ENCODE measurements at regions not wholly inside any gene's neighbourhood (a gene's known extent, or its start where the extent isn't known, plus 50 kb on each side); places are given as distances from the start of the nearest gene placed in this dataset.

GRCh38 chr18:77651441-77651840 lies 401.8 kb downstream of the GALR1 start:
- H3K27ac ChIP-seq (ENCODE audit: low read depth, low read length), result no peak overlapping the region
- H3K9me3 ChIP-seq (ENCODE audit: control insufficient read depth, insufficient read depth, low read length), result no peaks in the 10 kb centered on the region
- H4K20me1 ChIP-seq (ENCODE audit: control insufficient read depth, insufficient read depth, low read depth, low read length), result no peaks in the 10 kb centered on the region
- H3K27me3 ChIP-seq (ENCODE audit: control insufficient read depth, low read length), result no peaks in the 10 kb centered on the region
- TF ChIP-seq EZH2phosphoT487 (IDR thresholded peaks at IDR 0.05; ENCODE audit: borderline replicate concordance, low read length), result no peak
- TF ChIP-seq, protein P1, sequence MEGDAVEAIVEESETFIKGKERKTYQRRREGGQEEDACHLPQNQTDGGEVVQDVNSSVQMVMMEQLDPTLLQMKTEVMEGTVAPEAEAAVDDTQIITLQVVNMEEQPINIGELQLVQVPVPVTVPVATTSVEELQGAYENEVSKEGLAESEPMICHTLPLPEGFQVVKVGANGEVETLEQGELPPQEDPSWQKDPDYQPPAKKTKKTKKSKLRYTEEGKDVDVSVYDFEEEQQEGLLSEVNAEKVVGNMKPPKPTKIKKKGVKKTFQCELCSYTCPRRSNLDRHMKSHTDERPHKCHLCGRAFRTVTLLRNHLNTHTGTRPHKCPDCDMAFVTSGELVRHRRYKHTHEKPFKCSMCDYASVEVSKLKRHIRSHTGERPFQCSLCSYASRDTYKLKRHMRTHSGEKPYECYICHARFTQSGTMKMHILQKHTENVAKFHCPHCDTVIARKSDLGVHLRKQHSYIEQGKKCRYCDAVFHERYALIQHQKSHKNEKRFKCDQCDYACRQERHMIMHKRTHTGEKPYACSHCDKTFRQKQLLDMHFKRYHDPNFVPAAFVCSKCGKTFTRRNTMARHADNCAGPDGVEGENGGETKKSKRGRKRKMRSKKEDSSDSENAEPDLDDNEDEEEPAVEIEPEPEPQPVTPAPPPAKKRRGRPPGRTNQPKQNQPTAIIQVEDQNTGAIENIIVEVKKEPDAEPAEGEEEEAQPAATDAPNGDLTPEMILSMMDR (IDR thresholded peaks at IDR 0.05; ENCODE audit: low read depth, low read length, poor library complexity, severe bottlenecking), result no peak
- no peaks in the 10 kb centered on the region for H3K36me3 ChIP-seq (ENCODE audit: control insufficient read depth, low read length)
- no peak overlapping the region for H3K4me2 ChIP-seq (ENCODE audit: low read length)
- H3K9me2 ChIP-seq (replicated peaks; ENCODE audit: control insufficient read depth, low read length), result no peaks in the 10 kb centered on the region
- no peaks in the 10 kb centered on the region for H3K79me2 ChIP-seq (ENCODE audit: control insufficient read depth, low read length)
- no peaks in the 10 kb centered on the region for H3K4me1 ChIP-seq (ENCODE audit: control insufficient read depth, low read length)
- H3F3A ChIP-seq (ENCODE audit: control insufficient read depth, insufficient read depth), result no peaks in the 10 kb centered on the region
- no peak overlapping the region for H3K4me3 ChIP-seq (ENCODE audit: low read length)

DNA sequence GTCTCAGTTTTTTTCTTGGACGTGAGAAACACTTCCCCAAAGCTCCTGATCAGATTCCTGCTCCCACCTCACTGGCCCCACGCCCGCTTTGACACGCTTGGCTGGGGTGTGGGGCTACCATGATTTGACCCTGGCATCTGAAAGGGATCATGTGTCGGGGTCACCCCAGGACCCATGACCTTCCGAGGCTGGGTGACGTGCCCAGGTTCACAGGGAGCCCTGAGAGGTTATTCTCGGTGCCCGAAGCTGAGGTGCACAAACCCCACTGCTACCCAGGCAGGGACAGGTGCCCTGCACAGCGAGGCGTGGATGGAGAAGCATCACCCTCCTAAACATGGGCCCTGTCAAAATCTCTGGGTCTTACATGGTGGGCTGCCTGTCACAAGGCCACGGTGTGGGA lies 404.1 kb downstream of the GALR1 start:
- TF ChIP-seq EZH2phosphoT487 (IDR thresholded peaks at IDR 0.05; ENCODE audit: borderline replicate concordance, low read length), result no peak
- TF ChIP-seq, protein P1 (IDR thresholded peaks at IDR 0.05; ENCODE audit: low read depth, low read length, poor library complexity, severe bottlenecking), result no peak
- no peaks in the 10 kb centered on the region for H3K9me3 ChIP-seq (ENCODE audit: control insufficient read depth, insufficient read depth, low read length)
- H3K27me3 ChIP-seq (ENCODE audit: control insufficient read depth, low read length), result no peaks in the 10 kb centered on the region
- no peak overlapping the region for H3K4me3 ChIP-seq (ENCODE audit: low read length)
- no peaks in the 10 kb centered on the region for H3K9me2 ChIP-seq (replicated peaks; ENCODE audit: control insufficient read depth, low read length)
- no peaks in the 10 kb centered on the region for H3K36me3 ChIP-seq (ENCODE audit: control insufficient read depth, low read length)
- no peak overlapping the region for H3K4me2 ChIP-seq (ENCODE audit: low read length)
- H4K20me1 ChIP-seq (ENCODE audit: control insufficient read depth, insufficient read depth, low read depth, low read length), result no peaks in the 10 kb centered on the region
- H3K27ac ChIP-seq (ENCODE audit: low read depth, low read length), result no peak overlapping the region
- no peaks in the 10 kb centered on the region for H3K79me2 ChIP-seq (ENCODE audit: control insufficient read depth, low read length)
- no peaks in the 10 kb centered on the region for H3K4me1 ChIP-seq (ENCODE audit: control insufficient read depth, low read length)
- H3F3A ChIP-seq (ENCODE audit: control insufficient read depth, insufficient read depth), result no peaks in the 10 kb centered on the region

- no peaks in the 10 kb centered on the region for H3K9me3 ChIP-seq (ENCODE audit: control insufficient read depth, insufficient read depth, low read length)
- H3K79me2 ChIP-seq (ENCODE audit: control insufficient read depth, low read length), result no peaks in the 10 kb centered on the region
- H3K4me3 ChIP-seq (ENCODE audit: low read length), result no peak overlapping the region
- no peaks in the 10 kb centered on the region for H4K20me1 ChIP-seq (ENCODE audit: control insufficient read depth, insufficient read depth, low read depth, low read length)
- no peak overlapping the region for H3K27ac ChIP-seq (ENCODE audit: low read depth, low read length)
- no peaks in the 10 kb centered on the region for H3K27me3 ChIP-seq (ENCODE audit: control insufficient read depth, low read length)
- no peak for TF ChIP-seq EZH2phosphoT487 (IDR thresholded peaks at IDR 0.05; ENCODE audit: borderline replicate concordance, low read length)
- TF ChIP-seq, protein P1 (IDR thresholded peaks at IDR 0.05; ENCODE audit: low read depth, low read length, poor library complexity, severe bottlenecking), result no peak
- H3K4me2 ChIP-seq (ENCODE audit: low read length), result no peak overlapping the region
- no peaks in the 10 kb centered on the region for H3K9me2 ChIP-seq (replicated peaks; ENCODE audit: control insufficient read depth, low read length)
- no peaks in the 10 kb centered on the region for H3F3A ChIP-seq (ENCODE audit: control insufficient read depth, insufficient read depth)
- H3K36me3 ChIP-seq (ENCODE audit: control insufficient read depth, low read length), result no peaks in the 10 kb centered on the region
- H3K4me1 ChIP-seq (ENCODE audit: control insufficient read depth, low read length), result no peaks in the 10 kb centered on the region
Measured at GRCh38 chr18:77654302-77654701, 404.7 kb downstream of the GALR1 start.
